ENCODE measurements at regions not wholly inside any gene's neighbourhood (a gene's known extent, or its start where the extent isn't known, plus 50 kb on each side); places are given as distances from the start of the nearest gene placed in this dataset.

- TF ChIP-seq TAF1 (IDR thresholded peaks at IDR 0.05; ENCODE audit: borderline replicate concordance, insufficient read depth, low read length) (no peak), POLR2AphosphoS5 (IDR thresholded peaks at IDR 0.05; ENCODE audit: low read depth, low read length) (no peak)
Measured at GRCh38 chr3:68402235-68402918, 530.0 kb downstream of the TAFA4 start.
